Duodenal mucosa (tissue), 2 donors: ENCODE measurements at regions not wholly inside any gene's neighbourhood (a gene's known extent, or its start where the extent isn't known, plus 50 kb on each side); places are given as distances from the start of the nearest gene placed in this dataset.

ENCODE experiments used
- H3K27ac ChIP-seq: one replicate; pipeline ENCODE4 v1.7.0; 2013; ENCODE audit warnings: low read depth, low read length
- H3K27me3 ChIP-seq, 2 donors: one replicate each; pipeline ENCODE4 v1.7.0; 2013; ENCODE audit warnings: low read length in 2 of 2, control low read depth in 1 of 2; ENCODE audit not compliant: insufficient read depth in 2 of 2, control insufficient read depth in 1 of 2
- H3K36me3 ChIP-seq, 2 donors: one replicate each; pipeline ENCODE4 v1.7.0; 2013; ENCODE audit warnings: low read length in 2 of 2, control low read depth in 1 of 2; ENCODE audit not compliant: insufficient read depth in 2 of 2, control insufficient read depth in 1 of 2
- H3K4me1 ChIP-seq, 2 donors: one replicate each; pipeline ENCODE4 v1.7.0; 2013; ENCODE audit warnings: low read length in 2 of 2, control low read depth in 1 of 2; ENCODE audit not compliant: insufficient read depth in 2 of 2, control insufficient read depth in 1 of 2
- H3K4me3 ChIP-seq, 2 donors: one replicate each; pipeline ENCODE4 v1.7.0; 2013; ENCODE audit warnings: low read length in 2 of 2, low read depth in 1 of 2
- H3K9ac ChIP-seq, 2 donors: one replicate each; pipeline ENCODE4 v1.7.0; 2013; ENCODE audit warnings: low read length in 2 of 2, low read depth in 1 of 2
- H3K9me3 ChIP-seq, 2 donors: one replicate each; pipeline ENCODE4 v1.7.0; 2013; ENCODE audit warnings: low read length in 2 of 2, control low read depth in 1 of 2; ENCODE audit not compliant: control insufficient read depth in 1 of 2

DNA sequence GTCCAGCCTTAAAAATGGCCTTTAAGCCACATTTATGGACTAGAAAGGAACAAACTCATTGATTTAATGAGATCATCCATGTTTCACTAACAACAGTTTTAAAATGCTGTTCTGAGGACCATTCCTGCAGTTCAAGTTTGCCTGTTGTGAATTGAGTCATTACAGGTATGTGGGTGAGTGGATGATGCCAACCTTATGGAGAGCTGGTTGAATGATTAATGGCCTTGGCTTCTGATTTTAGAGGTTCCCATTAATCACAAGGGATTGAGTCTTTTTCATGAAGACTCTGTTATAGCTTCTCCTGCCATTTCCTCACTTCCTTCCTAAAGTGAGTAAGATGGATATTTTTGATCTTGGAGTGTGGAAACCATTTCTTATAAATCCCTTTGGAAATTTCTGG is 459.8 kb upstream of the SLC14A2 start:
- Histone ChIP-seq H3K9ac (no peak overlapping the region), H3K4me1 (no peaks in the 10 kb centered on the region), H3K27me3 (no peaks in the 10 kb centered on the region), H3K36me3 (no peaks in the 10 kb centered on the region), H3K4me3 (no peak overlapping the region), H3K27ac (no peak overlapping the region), H3K9me3 (no peaks in the 10 kb centered on the region)

DNA sequence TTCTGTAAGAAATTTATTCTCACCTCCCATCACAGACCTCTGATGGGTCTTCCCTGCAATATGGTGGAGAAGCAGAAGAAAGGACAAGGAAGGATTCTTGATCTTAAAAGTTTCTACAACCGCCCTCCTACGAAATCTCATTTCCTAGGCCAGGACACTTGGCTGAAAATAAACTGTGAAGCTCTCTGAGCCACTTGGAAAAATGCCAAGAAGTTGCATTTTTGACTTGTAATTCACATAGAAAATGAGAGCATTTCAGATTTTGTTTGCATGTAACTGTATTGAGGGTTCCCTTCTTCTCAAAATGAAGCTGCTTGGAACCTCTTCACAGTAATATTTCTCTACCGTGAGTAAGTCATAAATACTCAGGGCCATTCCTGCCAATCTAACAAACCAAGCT is 458.3 kb upstream of the SLC14A2 start:
- Histone ChIP-seq H3K4me3 (no peak overlapping the region), H3K9ac (no peak overlapping the region), H3K4me1 (no peaks in the 10 kb centered on the region), H3K36me3 (no peaks in the 10 kb centered on the region), H3K9me3 (no peaks in the 10 kb centered on the region), H3K27me3 (no peaks in the 10 kb centered on the region), H3K27ac (no peak overlapping the region)

DNA sequence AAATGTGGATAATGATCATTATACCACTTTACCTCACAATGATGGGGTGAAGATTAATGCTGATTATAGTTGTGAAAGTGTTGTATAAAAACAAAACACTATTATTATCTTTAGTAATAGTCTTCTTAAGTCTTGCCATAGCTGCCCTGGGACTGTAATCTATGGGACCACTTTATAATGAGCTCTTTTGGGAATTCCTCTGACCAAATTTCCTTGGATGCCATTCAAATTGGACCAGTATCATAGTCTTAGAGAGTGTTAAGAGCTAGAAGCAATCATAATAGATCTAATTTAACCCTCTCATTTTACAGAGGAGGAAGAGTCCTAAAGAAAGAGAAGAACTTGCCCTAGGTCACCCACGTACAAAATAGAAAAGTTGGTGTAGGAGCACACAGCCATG is 457.7 kb upstream of the SLC14A2 start:
- no peak overlapping the region for H3K4me3 ChIP-seq
- no peaks in the 10 kb centered on the region for H3K27me3 ChIP-seq
- no peaks in the 10 kb centered on the region for H3K9me3 ChIP-seq
- H3K4me1 ChIP-seq, result no peaks in the 10 kb centered on the region
- H3K27ac ChIP-seq, result no peak overlapping the region
- no peak overlapping the region for H3K9ac ChIP-seq
- H3K36me3 ChIP-seq, result no peaks in the 10 kb centered on the region

DNA sequence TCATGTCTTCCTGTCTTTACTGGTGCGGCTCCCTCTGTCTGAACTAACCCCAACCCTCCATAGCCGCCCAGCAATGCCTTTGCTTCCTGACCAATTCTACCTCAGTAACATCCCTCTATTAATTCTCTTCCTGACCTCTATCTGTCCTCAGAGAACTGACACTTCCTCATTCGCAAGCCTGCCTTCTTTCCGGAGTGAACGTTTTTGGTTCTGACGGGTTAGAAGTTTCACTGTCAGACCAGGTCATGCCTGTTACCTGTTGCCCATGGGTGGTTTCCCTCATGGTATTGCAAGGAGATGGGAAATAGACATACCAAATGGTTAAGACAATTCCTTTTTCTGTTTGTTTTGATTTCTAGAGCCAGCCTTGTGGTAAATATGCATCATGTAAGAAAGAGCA is 453.4 kb upstream of the SLC14A2 start:
- H3K4me1 ChIP-seq, result peaks cover 5 to 9% of the 10 kb centered on the region in 2 donors
- no peaks in the 10 kb centered on the region for H3K9me3 ChIP-seq
- no peak overlapping the region for H3K9ac ChIP-seq
- H3K27me3 ChIP-seq, result no peaks in the 10 kb centered on the region
- H3K27ac ChIP-seq, result no peak overlapping the region
- no peaks in the 10 kb centered on the region for H3K36me3 ChIP-seq
- no peak overlapping the region for H3K4me3 ChIP-seq

DNA sequence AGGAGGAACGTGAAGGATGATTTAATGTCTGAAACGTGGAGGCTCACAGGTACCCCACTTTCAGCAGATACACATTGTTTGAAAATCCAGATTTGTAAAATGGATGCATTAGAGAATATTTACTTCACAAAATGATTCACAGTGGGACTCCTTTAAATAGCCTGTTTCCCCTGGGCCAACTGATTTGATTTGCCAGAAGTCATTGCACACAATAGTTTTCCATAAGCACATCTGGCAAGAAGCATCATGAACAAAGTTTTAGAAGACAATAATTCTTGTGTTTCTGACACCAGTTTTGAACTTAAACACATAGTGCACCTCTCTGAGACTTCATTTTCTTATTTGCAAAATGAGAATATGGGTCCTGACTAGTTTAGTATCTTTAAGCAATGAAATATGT is 451.4 kb upstream of the SLC14A2 start:
- no peak overlapping the region for H3K27ac ChIP-seq
- H3K4me3 ChIP-seq, result no peak overlapping the region
- H3K27me3 ChIP-seq, result no peaks in the 10 kb centered on the region
- no peak overlapping the region for H3K9ac ChIP-seq
- peaks cover 10 to 12% of the 10 kb centered on the region in 2 donors for H3K4me1 ChIP-seq
- no peaks in the 10 kb centered on the region for H3K36me3 ChIP-seq
- H3K9me3 ChIP-seq, result no peaks in the 10 kb centered on the region

GRCh38 chr18:45164551-45164950 is 450.7 kb upstream of the SLC14A2 start:
- Histone ChIP-seq H3K4me3 (no peak overlapping the region), H3K36me3 (no peaks in the 10 kb centered on the region), H3K4me1 (peaks cover 10 to 12% of the 10 kb centered on the region in 2 donors), H3K27me3 (no peaks in the 10 kb centered on the region), H3K9ac (no peak overlapping the region), H3K27ac (no peak overlapping the region), H3K9me3 (no peaks in the 10 kb centered on the region)

GRCh38 chr18:45165176-45165713 is 450.0 kb upstream of the SLC14A2 start:
- Histone ChIP-seq H3K4me3 (no peak overlapping the region), H3K27me3 (no peaks in the 10 kb centered on the region), H3K9me3 (no peaks in the 10 kb centered on the region), H3K9ac (no peak overlapping the region), H3K27ac (no peak overlapping the region), H3K4me1 (peaks cover 10 to 12% of the 10 kb centered on the region in 2 donors), H3K36me3 (no peaks in the 10 kb centered on the region)

GRCh38 chr18:45165871-45166270 is 449.4 kb upstream of the SLC14A2 start:
- Histone ChIP-seq H3K27ac (no peak overlapping the region), H3K27me3 (no peaks in the 10 kb centered on the region), H3K9ac (no peak overlapping the region), H3K36me3 (no peaks in the 10 kb centered on the region), H3K4me3 (no peak overlapping the region), H3K9me3 (no peaks in the 10 kb centered on the region), H3K4me1 (peaks cover 10 to 12% of the 10 kb centered on the region in 2 donors)

- Histone ChIP-seq H3K4me3 (no peak overlapping the region), H3K4me1 (peaks cover 10 to 12% of the 10 kb centered on the region in 2 donors), H3K9me3 (no peaks in the 10 kb centered on the region), H3K9ac (no peak overlapping the region), H3K27ac (no peak overlapping the region), H3K27me3 (no peaks in the 10 kb centered on the region), H3K36me3 (no peaks in the 10 kb centered on the region)
Measured at GRCh38 chr18:45166341-45166835, 448.9 kb upstream of the SLC14A2 start.

GRCh38 chr18:45166836-45167551 is 448.3 kb upstream of the SLC14A2 start:
- no peaks in the 10 kb centered on the region for H3K9me3 ChIP-seq
- H3K27ac ChIP-seq, result no peak overlapping the region
- no peak overlapping the region for H3K4me3 ChIP-seq
- no peak overlapping the region for H3K9ac ChIP-seq
- H3K4me1 ChIP-seq, result peaks cover 10 to 12% of the 10 kb centered on the region in 2 donors
- no peaks in the 10 kb centered on the region for H3K27me3 ChIP-seq
- no peaks in the 10 kb centered on the region for H3K36me3 ChIP-seq
